Naive B cell (primary cell): ENCODE measurements at regions not wholly inside any gene's neighbourhood (a gene's known extent, or its start where the extent isn't known, plus 50 kb on each side); places are given as distances from the start of the nearest gene placed in this dataset.

Experiments used
- ATAC-seq, 2 donors: fragments of 150-1000 bp; cut with Tn5 transposase; 2 replicates each; pipeline ENCODE4 v1.10.0; 2021; ENCODE audit warnings: low read depth in 2 of 2, mild to moderate bottlenecking in 2 of 2, moderate library complexity in 2 of 2
- DNase-seq: peaks from one replicate; pipeline ENCODE4 v3.0.0; 2022
- H3K27ac Mint-ChIP-seq, 6 donors: one replicate each; pipeline ENCODE4 v1.8.0; 2020 to 2022; ENCODE audit warnings: mild to moderate bottlenecking in 6 of 6, mixed read lengths in 6 of 6, moderate library complexity in 5 of 6, inconsistent platforms in 2 of 6
- H3K27me3 Mint-ChIP-seq, 3 donors: one replicate each; pipeline ENCODE4 v1.8.0; 2021 to 2022; ENCODE audit warnings: mixed read lengths in 3 of 3, mild to moderate bottlenecking in 1 of 3
- H3K36me3 Mint-ChIP-seq, 2 donors: one replicate each; pipeline ENCODE4 v1.8.0; 2020 to 2022; ENCODE audit warnings: mixed read lengths in 2 of 2, inconsistent platforms in 1 of 2, mild to moderate bottlenecking in 1 of 2
- H3K4me1 Mint-ChIP-seq, 3 donors: one replicate each; pipeline ENCODE4 v1.8.0; 2020 to 2022; ENCODE audit warnings: mixed read lengths in 3 of 3, inconsistent platforms in 1 of 3, mild to moderate bottlenecking in 1 of 3, moderate library complexity in 1 of 3
- H3K4me3 Mint-ChIP-seq, 8 donors: one replicate each; pipeline ENCODE4 v1.8.0; 2020 to 2022; ENCODE audit warnings: mild to moderate bottlenecking in 8 of 8, mixed read lengths in 8 of 8, moderate library complexity in 8 of 8, inconsistent platforms in 2 of 8
- H3K9me3 Mint-ChIP-seq, 7 donors: one replicate each; pipeline ENCODE4 v1.8.0; 2020 to 2022; ENCODE audit warnings: mixed read lengths in 7 of 7, mild to moderate bottlenecking in 5 of 7, inconsistent platforms in 2 of 7, moderate library complexity in 1 of 7

DNA sequence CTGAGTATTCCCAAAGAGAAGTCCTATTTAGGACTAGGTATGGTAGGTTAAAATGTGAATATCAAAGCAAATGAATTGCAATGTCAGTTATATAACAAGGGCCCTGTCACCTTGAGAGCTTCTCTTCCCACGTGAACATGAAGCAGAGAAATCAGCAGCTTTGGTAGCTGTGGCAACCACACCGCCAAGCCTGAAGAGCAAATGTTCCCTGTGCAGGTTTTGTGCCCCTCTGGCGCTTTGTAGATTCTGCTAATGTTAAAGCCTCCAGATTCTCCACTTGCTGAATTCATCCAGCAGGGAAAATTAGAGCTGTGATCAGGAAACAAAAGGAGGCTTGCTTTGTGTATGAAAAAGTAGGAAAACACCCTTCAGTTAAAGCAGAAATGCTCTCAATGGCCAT, 322.6 kb downstream of the RBM43 start:
- Mint-ChIP-seq H3K9me3 (peaks cover 0 to 5% (median 0%) of the 10 kb centered on the region in 7 donors), H3K4me1 (no peaks in the 10 kb centered on the region), H3K27ac (no peak overlapping the region), H3K27me3 (no peaks in the 10 kb centered on the region), H3K36me3 (no peaks in the 10 kb centered on the region), H3K4me3 (no peak overlapping the region)
- DNase-seq (no peak), ATAC-seq (no peak)

DNA sequence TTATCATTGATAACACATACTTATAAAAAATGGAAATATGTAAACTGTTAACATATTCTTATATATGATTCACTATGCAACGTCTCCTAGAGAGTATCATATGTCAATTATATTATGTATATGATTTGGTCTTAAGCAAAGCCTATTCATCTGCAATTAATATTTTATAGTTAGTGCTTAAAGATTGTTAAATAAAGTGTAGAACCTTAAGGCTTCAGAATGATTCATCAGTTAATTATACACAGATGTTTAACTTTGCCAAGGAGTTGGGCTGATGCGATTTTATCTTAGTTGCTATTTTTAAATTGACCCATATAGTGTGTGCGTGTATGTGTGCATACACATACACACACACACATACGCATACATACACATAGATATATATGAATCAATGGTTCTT, 323.1 kb downstream of the RBM43 start:
- Mint-ChIP-seq H3K4me3 (no peak overlapping the region), H3K27ac (no peak overlapping the region), H3K9me3 (peaks cover 0 to 5% (median 0%) of the 10 kb centered on the region in 7 donors), H3K27me3 (no peaks in the 10 kb centered on the region), H3K36me3 (no peaks in the 10 kb centered on the region), H3K4me1 (no peaks in the 10 kb centered on the region)
- no peak for DNase-seq
- ATAC-seq = no peak

GRCh38 chr2:150937030-150937429, 324.6 kb downstream of the RBM43 start:
- DNase-seq (no peak), ATAC-seq (no peak)
- no peak overlapping the region for H3K4me3 Mint-ChIP-seq
- peaks cover 0 to 5% (median 0%) of the 10 kb centered on the region in 7 donors for H3K9me3 Mint-ChIP-seq
- H3K27me3 Mint-ChIP-seq = no peaks in the 10 kb centered on the region
- H3K4me1 Mint-ChIP-seq = no peaks in the 10 kb centered on the region
- H3K27ac Mint-ChIP-seq = no peak overlapping the region
- H3K36me3 Mint-ChIP-seq = no peaks in the 10 kb centered on the region

- ATAC-seq (no peak), DNase-seq (no peak)
- Mint-ChIP-seq H3K36me3 (no peaks in the 10 kb centered on the region), H3K27ac (no peak overlapping the region), H3K9me3 (no peaks in the 10 kb centered on the region), H3K27me3 (no peaks in the 10 kb centered on the region), H3K4me3 (no peak overlapping the region), H3K4me1 (no peaks in the 10 kb centered on the region)
Observed at GRCh38 chr2:150931451-150931850, 330.2 kb downstream of the RBM43 start.

DNA sequence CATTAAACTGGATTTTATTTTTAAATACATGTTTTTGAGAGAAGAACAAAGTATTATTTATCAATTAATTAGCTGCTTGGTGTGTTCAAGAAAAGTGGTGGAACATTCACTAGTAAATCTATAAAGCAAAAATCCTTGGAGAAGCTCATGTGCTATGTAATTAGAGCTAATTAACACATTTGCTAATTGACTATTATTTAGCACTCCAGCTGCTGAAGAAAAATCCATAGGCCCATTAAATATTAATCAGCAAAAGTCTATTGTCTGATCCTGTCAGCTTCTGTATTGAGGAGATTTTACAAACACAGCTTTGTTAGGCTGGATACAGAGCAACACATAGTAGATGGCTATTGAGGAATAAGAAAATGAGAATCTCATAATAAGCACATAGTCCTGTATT, 336.1 kb downstream of the RBM43 start:
- Mint-ChIP-seq H3K27me3 (peaks cover 0 to 8% (median 6%) of the 10 kb centered on the region in 3 donors), H3K27ac (no peak overlapping the region)
- no peak for ATAC-seq

DNA sequence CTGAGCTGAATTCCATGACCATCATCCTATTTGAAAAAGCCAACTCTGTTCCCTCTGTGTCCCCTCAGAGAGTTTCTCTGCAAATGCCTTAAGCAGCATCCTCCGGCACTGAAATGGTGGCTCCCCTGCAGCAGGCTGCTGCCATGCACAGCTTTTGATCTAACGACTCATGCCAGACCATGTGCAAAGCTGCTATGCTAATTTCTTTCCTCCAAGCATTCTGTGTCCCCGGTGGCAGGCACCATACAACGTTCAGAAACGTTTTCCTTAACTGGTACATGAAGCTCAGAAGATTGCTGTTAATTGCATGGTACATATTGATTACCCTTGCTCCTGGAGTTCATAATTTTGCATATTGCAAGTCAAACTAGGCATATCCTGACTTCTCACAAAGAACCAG, 336.8 kb downstream of the RBM43 start:
- Mint-ChIP-seq H3K36me3 (no peaks in the 10 kb centered on the region), H3K4me1 (no peaks in the 10 kb centered on the region), H3K27ac (no peak overlapping the region), H3K27me3 (peaks cover 0 to 8% (median 6%) of the 10 kb centered on the region in 3 donors), H3K4me3 (no peak overlapping the region), H3K9me3 (peaks cover 0 to 10% (median 0%) of the 10 kb centered on the region in 7 donors)
- ATAC-seq (no peak), DNase-seq (no peak)

More for the DNA sequence above, 336.1 kb downstream of the RBM43 start:
- Mint-ChIP-seq H3K4me1 (no peaks in the 10 kb centered on the region), H3K9me3 (peaks cover 0 to 10% (median 0%) of the 10 kb centered on the region in 7 donors), H3K36me3 (no peaks in the 10 kb centered on the region), H3K4me3 (no peak overlapping the region)
- no peak for DNase-seq

DNA sequence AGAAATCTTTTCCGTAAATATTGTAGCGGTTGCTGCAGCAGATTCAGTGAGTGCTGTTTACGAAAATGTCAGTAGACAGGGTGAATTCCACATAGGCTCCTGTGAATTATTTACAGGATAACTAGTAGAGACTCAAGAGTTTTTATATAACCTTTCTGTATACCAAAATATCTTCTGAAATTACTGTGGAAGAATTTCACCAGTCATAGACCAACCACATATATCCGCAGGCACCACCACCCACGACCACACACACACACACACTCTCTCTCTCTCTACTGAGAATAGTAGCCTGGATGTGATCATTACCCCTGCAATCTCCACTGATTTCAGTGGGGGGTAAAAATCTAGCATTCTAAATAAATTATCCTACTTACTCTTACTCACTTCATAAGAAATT, 341.8 kb downstream of the RBM43 start:
- Mint-ChIP-seq H3K4me3 (peak overlapping the region in 1 of 8 donors; percentile 17), H3K36me3 (no peaks in the 10 kb centered on the region), H3K9me3 (peaks cover 0 to 5% (median 0%) of the 10 kb centered on the region in 7 donors), H3K4me1 (no peaks in the 10 kb centered on the region), H3K27me3 (peaks cover 0 to 4% (median under 1%) of the 10 kb centered on the region in 3 donors), H3K27ac (no peak overlapping the region)
- ATAC-seq = no peak
- no peak for DNase-seq

GRCh38 chr2:150917961-150918713, 343.5 kb downstream of the RBM43 start:
- Mint-ChIP-seq H3K27me3 (peaks cover 0 to 4% (median 0%) of the 10 kb centered on the region in 3 donors), H3K4me3 (no peak overlapping the region), H3K9me3 (peaks cover 0 to 5% (median 0%) of the 10 kb centered on the region in 7 donors), H3K27ac (no peak overlapping the region), H3K36me3 (no peaks in the 10 kb centered on the region), H3K4me1 (no peaks in the 10 kb centered on the region)
- DNase-seq (no peak), ATAC-seq (no peak)

GRCh38 chr2:150916467-150917396, 344.9 kb downstream of the RBM43 start:
- H3K9me3 Mint-ChIP-seq = peaks cover 0 to 5% (median 0%) of the 10 kb centered on the region in 7 donors
- peaks cover 0 to 4% (median 0%) of the 10 kb centered on the region in 3 donors for H3K27me3 Mint-ChIP-seq
- no peaks in the 10 kb centered on the region for H3K36me3 Mint-ChIP-seq
- H3K4me3 Mint-ChIP-seq = no peak overlapping the region
- H3K4me1 Mint-ChIP-seq = no peaks in the 10 kb centered on the region
- no peak for ATAC-seq
- H3K27ac Mint-ChIP-seq = no peak overlapping the region
- DNase-seq = no peak

GRCh38 chr2:150911766-150912280, 349.8 kb downstream of the RBM43 start:
- H3K4me1 Mint-ChIP-seq = no peaks in the 10 kb centered on the region
- peaks cover 0 to 3% (median 0%) of the 10 kb centered on the region in 3 donors for H3K27me3 Mint-ChIP-seq
- DNase-seq (no peak), ATAC-seq (no peak)
- H3K27ac Mint-ChIP-seq = no peak overlapping the region
- H3K36me3 Mint-ChIP-seq = no peaks in the 10 kb centered on the region
- H3K9me3 Mint-ChIP-seq = peaks cover 0 to 10% (median 0%) of the 10 kb centered on the region in 7 donors
- H3K4me3 Mint-ChIP-seq = no peak overlapping the region

- Mint-ChIP-seq H3K36me3 (no peaks in the 10 kb centered on the region), H3K9me3 (peaks cover 0 to 7% (median 2%) of the 10 kb centered on the region in 7 donors), H3K4me1 (no peaks in the 10 kb centered on the region), H3K27me3 (peaks cover 0 to 4% (median 0%) of the 10 kb centered on the region in 3 donors), H3K4me3 (no peak overlapping the region), H3K27ac (no peak overlapping the region)
- ATAC-seq = no peak
- no peak for DNase-seq
Observed at GRCh38 chr2:150909613-150910012, 352.1 kb downstream of the RBM43 start.

GRCh38 chr2:150909090-150909489, 352.6 kb downstream of the RBM43 start:
- DNase-seq = no peak
- H3K27me3 Mint-ChIP-seq = peaks cover 0 to 4% (median 0%) of the 10 kb centered on the region in 3 donors
- ATAC-seq = no peak
- H3K27ac Mint-ChIP-seq = no peak overlapping the region
- H3K4me1 Mint-ChIP-seq = no peaks in the 10 kb centered on the region
- H3K4me3 Mint-ChIP-seq = no peak overlapping the region
- H3K9me3 Mint-ChIP-seq = peaks cover 0 to 8% (median 3%) of the 10 kb centered on the region in 7 donors
- H3K36me3 Mint-ChIP-seq = no peaks in the 10 kb centered on the region

GRCh38 chr2:150907466-150907865, 354.2 kb downstream of the RBM43 start:
- ATAC-seq (no peak), DNase-seq (no peak)
- Mint-ChIP-seq H3K27me3 (peaks cover 0 to 4% (median 0%) of the 10 kb centered on the region in 3 donors), H3K36me3 (no peaks in the 10 kb centered on the region), H3K9me3 (peaks cover 0 to 9% (median 3%) of the 10 kb centered on the region in 7 donors), H3K4me1 (no peaks in the 10 kb centered on the region), H3K4me3 (no peak overlapping the region), H3K27ac (no peak overlapping the region)
